ENCODE measurements at regions not wholly inside any gene's neighbourhood (a gene's known extent, or its start where the extent isn't known, plus 50 kb on each side); places are given as distances from the start of the nearest gene placed in this dataset.

DNA sequence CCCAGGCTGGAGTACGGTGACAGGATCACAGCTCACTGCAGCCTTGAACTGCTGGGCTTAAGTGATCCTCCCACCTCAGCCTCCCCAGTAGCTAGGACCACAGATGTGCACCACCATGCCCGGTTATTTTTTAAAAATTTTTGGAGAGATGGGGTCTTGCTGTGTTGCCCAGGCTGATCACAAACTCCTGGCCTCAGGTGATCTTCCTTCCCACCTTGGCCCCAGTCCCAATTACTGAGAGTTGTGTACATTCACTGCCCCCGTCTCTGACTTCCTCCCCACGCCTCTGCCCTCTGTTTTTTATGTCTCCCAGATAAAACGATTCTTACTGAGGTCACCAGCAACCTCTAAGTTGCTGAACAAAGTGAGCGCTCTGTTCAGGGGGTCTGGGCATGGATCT, 87.7 kb downstream of the LINGO1 start:
- TF ChIP-seq, protein P1, sequence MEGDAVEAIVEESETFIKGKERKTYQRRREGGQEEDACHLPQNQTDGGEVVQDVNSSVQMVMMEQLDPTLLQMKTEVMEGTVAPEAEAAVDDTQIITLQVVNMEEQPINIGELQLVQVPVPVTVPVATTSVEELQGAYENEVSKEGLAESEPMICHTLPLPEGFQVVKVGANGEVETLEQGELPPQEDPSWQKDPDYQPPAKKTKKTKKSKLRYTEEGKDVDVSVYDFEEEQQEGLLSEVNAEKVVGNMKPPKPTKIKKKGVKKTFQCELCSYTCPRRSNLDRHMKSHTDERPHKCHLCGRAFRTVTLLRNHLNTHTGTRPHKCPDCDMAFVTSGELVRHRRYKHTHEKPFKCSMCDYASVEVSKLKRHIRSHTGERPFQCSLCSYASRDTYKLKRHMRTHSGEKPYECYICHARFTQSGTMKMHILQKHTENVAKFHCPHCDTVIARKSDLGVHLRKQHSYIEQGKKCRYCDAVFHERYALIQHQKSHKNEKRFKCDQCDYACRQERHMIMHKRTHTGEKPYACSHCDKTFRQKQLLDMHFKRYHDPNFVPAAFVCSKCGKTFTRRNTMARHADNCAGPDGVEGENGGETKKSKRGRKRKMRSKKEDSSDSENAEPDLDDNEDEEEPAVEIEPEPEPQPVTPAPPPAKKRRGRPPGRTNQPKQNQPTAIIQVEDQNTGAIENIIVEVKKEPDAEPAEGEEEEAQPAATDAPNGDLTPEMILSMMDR (IDR thresholded peaks at IDR 0.05): no peak
- TF ChIP-seq POLR2A (IDR thresholded peaks at IDR 0.05) (no peak), POLR2AphosphoS5 (IDR thresholded peaks at IDR 0.05) (no peak)
